GM12873 (cell line): ENCODE measurements at regions not wholly inside any gene's neighbourhood (a gene's known extent, or its start where the extent isn't known, plus 50 kb on each side); places are given as distances from the start of the nearest gene placed in this dataset.

ENCODE experiments used
- TF ChIP-seq, protein P1 (sequence below): IDR thresholded peaks from 2 replicates; pipeline ENCODE4 v1.5.1; 2012; ENCODE audit warnings: low read depth, mild to moderate bottlenecking, moderate library complexity, low read length, control low read depth; ENCODE audit not compliant: insufficient read depth; ENCODE audit errors: missing control alignments

DNA sequence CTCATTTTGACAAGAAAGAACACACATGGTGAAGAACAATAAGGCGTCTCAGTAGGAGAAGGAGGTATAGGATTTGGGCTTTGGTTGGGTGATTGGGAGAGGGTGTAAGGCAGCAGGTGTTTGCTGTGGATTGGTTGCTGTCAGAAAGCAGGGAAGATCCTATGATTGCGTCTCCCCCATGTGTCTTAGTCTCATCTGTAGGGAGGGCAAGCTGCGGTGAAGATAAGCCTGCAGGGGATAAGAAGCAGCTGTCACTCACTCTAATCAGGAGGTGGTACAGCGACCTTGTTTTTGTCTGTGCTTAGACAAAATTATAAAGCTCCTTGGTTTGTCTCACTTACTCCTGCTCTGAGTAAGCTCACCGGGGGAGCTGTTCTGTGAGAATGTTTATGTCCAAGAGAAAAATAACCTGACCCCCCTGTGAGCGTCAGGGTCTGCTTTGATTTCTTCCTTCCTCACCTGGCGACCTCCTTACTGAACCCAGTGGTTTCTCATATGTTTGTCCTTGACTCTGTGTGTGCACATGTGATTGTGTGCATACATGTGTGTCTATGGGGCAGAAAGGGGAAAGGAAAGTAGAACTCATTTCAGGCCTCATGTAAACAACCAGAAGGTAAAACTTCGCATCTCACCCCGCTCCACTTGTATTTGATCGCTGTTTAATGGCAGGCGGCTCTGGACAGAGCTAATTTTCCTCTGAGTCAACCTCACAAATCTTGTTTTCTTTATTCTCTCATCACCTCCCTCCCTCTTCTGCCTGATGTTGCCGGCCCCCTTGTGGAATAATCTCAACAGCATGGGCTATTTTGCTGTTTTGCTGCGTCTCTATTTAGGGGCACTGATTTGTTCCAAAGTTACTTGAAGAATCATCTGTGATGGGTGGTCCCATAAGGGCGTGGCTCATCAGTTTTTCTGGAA, 105.6 kb downstream of the TENT4A start:
- TF ChIP-seq, protein P1, sequence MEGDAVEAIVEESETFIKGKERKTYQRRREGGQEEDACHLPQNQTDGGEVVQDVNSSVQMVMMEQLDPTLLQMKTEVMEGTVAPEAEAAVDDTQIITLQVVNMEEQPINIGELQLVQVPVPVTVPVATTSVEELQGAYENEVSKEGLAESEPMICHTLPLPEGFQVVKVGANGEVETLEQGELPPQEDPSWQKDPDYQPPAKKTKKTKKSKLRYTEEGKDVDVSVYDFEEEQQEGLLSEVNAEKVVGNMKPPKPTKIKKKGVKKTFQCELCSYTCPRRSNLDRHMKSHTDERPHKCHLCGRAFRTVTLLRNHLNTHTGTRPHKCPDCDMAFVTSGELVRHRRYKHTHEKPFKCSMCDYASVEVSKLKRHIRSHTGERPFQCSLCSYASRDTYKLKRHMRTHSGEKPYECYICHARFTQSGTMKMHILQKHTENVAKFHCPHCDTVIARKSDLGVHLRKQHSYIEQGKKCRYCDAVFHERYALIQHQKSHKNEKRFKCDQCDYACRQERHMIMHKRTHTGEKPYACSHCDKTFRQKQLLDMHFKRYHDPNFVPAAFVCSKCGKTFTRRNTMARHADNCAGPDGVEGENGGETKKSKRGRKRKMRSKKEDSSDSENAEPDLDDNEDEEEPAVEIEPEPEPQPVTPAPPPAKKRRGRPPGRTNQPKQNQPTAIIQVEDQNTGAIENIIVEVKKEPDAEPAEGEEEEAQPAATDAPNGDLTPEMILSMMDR = no peak

DNA sequence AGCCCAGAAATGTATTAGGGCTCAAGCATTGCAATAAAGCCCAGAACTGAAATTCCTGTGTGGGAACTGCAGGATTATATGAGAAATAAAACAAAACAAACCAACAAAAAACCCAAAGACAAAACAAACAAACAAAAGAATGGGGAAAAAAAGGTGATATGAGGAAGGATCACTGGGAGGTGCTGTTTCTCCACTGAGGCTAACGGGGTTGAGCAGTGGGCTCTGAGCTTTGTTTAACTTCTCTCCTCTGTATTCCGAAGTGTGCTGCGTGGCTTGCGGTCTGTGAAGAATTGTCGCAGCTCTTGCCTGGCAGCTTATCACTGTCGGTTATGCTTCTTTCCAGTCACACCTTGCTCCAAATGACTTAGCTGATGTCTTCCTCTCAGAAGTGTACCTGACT, 106.3 kb downstream of the TENT4A start:
- TF ChIP-seq, protein P1 = peak; percentile 24

DNA sequence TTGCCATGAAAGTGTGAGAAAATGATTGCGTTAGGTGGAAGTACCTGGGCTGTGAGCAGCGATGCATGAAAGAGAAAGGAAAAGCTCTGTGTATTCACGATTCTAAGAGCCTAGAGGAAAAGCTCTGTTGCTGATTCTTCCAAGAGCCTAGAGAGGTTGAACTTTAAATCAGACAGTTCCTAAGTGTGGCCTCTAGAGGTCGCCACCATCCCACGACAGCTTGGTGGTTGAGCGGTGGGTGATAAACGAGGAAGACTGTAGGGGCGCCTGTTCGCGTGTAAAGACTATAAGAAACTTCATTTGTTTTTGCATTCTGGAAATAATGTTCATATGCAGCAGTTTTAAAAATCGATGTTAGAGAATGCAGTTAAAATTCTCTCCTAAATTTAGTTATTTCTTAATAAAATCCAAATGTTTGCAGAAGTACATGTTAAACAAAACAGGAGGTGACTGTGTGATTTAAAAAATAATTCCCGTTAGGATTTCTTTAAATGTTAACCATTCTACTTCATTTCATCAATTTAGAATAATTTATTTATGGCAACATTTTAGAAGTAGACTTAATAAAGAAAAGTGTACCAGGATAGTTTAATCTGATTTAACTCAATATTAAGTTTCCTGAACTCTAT, 107.7 kb downstream of the TENT4A start:
- TF ChIP-seq, protein P1 = peak; percentile 81

DNA sequence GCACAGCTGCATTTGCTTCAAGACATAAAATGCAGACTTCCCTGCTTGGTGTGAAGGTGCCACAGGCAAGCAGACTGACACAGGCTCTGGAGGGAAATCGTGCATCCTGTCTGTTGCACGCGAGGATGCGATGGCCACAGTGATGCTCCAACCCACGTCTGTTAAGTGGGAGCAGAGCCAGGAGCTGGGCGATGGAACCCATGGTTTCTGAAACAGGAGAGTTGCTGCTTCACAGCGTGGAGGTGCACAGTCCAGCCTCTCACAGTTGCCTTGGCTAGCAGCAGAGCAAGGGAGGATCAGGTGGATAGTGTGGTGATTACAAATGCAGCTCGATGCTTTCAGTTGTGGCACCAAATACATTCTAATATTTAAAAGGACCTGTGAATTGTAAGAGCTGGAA, 108.8 kb downstream of the TENT4A start:
- TF ChIP-seq, protein P1 = no peak

DNA sequence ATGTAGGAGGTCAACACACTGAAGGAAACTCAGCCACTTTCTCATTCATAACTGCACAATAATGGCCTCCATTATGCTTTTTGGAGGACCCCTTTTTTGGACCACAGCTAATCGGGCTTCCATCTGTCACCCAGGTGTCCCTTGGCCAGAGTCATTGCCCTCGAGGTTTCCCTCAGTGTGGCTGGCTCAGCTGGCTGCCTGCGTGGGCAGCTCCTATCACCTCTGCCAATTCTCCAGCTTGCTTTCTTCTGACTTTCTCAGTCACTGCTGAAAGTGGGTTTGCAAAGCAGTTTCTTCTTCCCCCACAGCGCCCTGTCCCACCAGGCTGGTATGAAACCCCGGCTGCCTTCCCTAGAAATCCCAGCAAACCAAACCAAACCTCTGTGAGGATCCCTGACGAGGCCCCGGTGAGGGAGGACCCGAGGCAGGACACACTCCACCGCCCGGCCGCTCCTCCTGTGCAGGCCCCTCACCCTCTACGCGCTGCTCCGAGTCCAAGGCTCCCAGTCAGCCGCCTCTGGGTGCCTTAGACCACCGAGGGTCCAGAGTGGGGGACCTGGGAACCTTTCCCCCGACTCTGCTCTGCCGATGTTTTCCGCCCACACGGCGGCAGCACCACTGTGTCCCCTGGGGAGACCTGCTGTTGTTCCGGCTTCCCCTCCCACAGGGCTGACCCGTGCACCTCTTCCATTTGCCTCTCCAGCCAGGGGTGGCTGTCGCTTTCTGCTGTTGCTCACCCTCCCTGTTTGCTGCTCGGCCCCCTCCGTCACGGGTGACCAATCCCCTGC, 109.5 kb downstream of the TENT4A start:
- TF ChIP-seq, protein P1 = no peak

DNA sequence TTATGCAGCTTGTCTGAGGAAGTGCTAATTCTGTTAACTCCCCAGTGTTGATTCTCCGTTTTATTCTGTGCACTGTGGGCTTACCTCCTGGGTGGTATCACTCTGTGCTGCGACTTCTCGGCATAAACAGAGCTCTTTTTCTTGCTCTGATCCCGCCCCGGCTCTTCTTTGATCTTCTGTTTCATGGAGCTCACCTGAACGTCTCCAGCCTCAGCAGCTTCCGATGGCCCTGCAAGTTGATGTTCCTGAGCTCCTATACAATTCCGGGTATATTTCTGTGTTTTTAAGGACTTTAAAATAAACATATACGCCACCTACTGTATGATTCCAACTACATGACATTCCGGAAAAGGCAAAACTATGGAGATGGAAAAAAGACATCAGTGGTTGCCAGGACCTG, 110.8 kb downstream of the TENT4A start:
- TF ChIP-seq, protein P1 = no peak
